ENCODE measurements at regions not wholly inside any gene's neighbourhood (a gene's known extent, or its start where the extent isn't known, plus 50 kb on each side); places are given as distances from the start of the nearest gene placed in this dataset.

DNA sequence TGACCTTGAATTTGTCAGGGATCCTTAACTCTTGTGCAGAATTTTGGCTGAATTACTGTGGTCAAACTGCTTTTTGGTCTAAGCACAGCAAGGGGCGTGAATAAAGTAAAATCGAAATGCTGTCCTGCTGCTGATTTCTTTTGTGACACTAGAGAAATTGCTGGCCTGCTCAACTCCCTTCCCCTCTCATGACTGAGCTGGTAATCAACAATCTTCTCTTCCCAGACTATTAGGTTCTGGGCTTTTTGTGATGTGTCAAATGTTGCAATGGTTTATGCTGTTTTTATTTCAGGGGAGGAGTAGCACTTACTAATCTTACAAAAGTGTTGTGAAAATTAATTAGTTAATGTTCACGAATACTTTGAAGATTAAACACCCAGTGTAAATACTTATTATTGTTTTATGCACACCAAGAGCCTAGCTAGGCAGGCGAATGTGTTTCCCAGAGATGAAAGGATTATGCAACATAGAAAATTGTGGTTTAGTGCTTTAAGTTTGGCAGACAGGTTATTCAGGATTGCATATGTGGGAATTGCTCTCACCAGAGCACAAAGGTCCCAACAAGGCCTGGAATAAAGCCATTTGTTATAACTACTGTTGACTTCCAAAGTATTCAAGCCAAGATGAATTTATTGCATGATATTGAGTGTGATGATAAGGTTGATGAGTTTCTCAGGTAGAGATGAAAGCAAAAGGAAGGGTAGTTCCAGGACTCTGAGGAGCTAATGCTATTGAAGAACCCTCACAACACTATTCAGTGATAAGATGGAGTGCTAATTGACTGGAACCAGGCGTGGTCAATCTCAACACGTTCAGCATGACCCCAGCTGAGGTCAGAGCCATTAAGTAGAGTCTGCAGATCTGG, 280.7 kb upstream of the ZNF608 start:
- POLR2A ChIA-PET, result no interaction called here
- no peak for DNase-seq (ENCODE audit: low read depth, low spot score)
- no peak overlapping the region for H3K4me3 ChIP-seq (ENCODE audit: low read depth, low read length)
- TF ChIP-seq, protein P1, sequence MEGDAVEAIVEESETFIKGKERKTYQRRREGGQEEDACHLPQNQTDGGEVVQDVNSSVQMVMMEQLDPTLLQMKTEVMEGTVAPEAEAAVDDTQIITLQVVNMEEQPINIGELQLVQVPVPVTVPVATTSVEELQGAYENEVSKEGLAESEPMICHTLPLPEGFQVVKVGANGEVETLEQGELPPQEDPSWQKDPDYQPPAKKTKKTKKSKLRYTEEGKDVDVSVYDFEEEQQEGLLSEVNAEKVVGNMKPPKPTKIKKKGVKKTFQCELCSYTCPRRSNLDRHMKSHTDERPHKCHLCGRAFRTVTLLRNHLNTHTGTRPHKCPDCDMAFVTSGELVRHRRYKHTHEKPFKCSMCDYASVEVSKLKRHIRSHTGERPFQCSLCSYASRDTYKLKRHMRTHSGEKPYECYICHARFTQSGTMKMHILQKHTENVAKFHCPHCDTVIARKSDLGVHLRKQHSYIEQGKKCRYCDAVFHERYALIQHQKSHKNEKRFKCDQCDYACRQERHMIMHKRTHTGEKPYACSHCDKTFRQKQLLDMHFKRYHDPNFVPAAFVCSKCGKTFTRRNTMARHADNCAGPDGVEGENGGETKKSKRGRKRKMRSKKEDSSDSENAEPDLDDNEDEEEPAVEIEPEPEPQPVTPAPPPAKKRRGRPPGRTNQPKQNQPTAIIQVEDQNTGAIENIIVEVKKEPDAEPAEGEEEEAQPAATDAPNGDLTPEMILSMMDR (IDR thresholded peaks at IDR 0.05; ENCODE audit: insufficient read depth, low read length, missing control alignments), result no peak
- CTCF ChIA-PET, result no interaction called here

DNA sequence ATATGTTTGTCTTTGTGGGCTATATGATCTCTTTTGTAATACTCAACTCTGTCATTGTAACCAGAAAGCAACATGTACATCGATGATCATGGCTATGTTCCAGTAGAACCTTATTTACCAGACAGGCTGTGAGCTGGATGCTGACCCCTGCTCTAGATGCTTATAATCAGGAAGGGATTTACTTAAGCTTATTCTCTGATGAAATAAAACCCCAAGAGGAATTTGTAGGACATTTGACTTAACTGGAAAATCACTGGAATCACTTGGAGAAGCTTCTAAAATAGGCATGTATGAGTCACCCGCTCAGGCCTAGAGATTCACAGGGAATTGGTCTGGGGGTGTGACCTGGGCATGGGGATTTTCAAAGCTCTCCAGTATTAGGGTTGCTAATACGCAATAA, 285.8 kb upstream of the ZNF608 start:
- POLR2A ChIA-PET, result no interaction called here
- CTCF ChIA-PET, result interaction anchor here (1.2 kb wide), 2 partner anchors 10 to 18 kb away, joined by 3 to 4 read pairs; no protein-coding TSS in a partner anchor

DNA sequence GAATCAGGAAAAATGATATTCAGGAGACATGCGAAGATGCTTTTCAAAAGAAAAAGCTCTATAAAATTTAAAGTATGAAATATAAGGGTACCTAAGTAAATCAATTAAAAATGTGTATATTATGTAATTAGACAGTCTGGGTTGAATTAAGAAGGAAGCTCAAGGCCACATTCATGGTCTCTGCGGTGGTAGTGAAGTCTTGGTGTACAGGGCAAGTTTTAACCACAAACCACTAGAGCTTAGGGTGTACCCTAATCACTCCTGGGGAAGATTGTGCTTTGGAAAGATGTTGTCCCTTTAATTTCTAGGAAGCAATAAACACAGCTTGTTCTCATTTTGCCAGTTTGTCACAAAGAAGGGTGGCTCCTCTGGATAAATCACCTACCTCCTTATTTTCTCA, 287.2 kb upstream of the ZNF608 start:
- DNase-seq (ENCODE audit: low read depth, low spot score), result no peak
- no peak overlapping the region for H3K4me3 ChIP-seq (ENCODE audit: low read depth, low read length)
- TF ChIP-seq, protein P1 (IDR thresholded peaks at IDR 0.05; ENCODE audit: insufficient read depth, low read length, missing control alignments), result no peak
- CTCF ChIA-PET, result no interaction called here
- POLR2A ChIA-PET, result interaction anchor here (0.6 kb wide), 1 partner anchor 116 kb away, joined by 3 read pairs; no protein-coding TSS in a partner anchor

More for the DNA sequence above, 285.8 kb upstream of the ZNF608 start:
- TF ChIP-seq, protein P1 (IDR thresholded peaks at IDR 0.05; ENCODE audit: insufficient read depth, low read length, missing control alignments), result no peak
- no peak for DNase-seq (ENCODE audit: low read depth, low spot score)
- no peak overlapping the region for H3K4me3 ChIP-seq (ENCODE audit: low read depth, low read length)

DNA sequence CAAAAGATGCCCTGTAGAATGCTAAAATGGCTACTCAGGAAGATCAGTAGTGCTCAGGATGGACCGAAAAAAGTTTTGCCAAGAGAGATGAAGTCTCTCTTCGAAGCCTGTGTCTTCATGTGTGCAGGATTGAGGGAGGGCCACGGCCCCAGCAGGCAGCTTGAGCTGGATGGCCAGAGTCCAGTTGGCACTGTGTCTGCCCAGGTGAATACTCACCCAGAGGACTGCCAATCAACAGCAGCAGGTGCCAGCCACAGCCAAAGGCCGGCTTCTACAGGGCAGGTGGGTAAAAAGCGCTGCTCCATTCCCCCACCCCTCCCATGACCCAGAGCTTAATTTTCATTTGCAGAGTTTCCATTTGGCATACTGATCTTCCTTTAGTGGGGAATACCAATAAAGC, 287.9 kb upstream of the ZNF608 start:
- ChIA-PET POLR2A (no interaction called here), CTCF (no interaction called here)
- no peak overlapping the region for H3K4me3 ChIP-seq (ENCODE audit: low read depth, low read length)
- DNase-seq (ENCODE audit: low read depth, low spot score), result no peak
- TF ChIP-seq, protein P1 (IDR thresholded peaks at IDR 0.05; ENCODE audit: insufficient read depth, low read length, missing control alignments), result no peak

DNA sequence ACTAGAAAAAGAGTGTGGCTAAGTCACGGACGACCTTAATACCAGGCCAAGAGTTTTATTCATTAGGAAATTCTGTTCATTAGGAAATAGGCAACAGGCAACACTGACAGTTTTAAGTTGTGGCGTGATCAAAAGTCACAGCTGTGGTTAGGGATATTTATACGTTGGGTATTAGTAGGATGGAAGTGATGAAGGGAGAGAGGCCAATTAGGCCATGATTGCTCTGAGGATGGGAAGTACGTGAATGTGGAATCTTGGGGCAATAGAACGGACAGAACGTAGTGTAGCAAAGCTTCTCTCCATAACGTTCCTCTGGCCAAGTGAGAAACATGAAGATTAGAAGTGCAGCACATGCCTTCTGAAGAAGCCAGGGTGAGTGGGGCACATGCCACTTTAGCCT, 290.1 kb upstream of the ZNF608 start:
- ChIA-PET POLR2A (no interaction called here), CTCF (no interaction called here)
- no peak overlapping the region for H3K4me3 ChIP-seq (ENCODE audit: low read depth, low read length)
- TF ChIP-seq, protein P1 (IDR thresholded peaks at IDR 0.05; ENCODE audit: insufficient read depth, low read length, missing control alignments), result no peak
- no peak for DNase-seq (ENCODE audit: low read depth, low spot score)

DNA sequence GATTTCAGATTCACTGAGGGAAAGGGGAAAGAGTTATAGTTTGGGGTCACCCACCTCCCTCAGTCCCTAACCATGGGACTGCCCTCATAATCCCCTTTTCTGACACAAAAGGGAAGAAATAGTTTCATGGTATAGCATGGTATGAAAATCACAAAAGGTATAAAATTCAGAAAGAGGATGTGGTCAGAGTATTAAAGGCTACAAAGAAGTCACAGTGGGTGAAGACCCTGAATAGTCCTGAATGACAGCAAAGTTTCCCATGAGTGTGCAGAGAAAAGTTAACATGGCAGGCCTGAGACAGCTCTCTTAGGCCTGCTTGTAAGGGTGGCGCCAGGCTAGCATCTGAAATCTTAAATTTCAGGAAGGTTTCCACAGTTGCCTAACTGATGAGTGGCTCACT, 290.6 kb upstream of the ZNF608 start:
- ChIA-PET POLR2A (no interaction called here), CTCF (no interaction called here)
- TF ChIP-seq, protein P1 (IDR thresholded peaks at IDR 0.05; ENCODE audit: insufficient read depth, low read length, missing control alignments), result no peak
- no peak overlapping the region for H3K4me3 ChIP-seq (ENCODE audit: low read depth, low read length)
- DNase-seq (ENCODE audit: low read depth, low spot score), result no peak
